Activated naive CD4-positive, alpha-beta T cell treated with anti-CD3 and anti-CD28 coated beads, Interleukin-2, amount 50 U/mL, for 16 hours (primary cell): ENCODE measurements at regions not wholly inside any gene's neighbourhood (a gene's known extent, or its start where the extent isn't known, plus 50 kb on each side); places are given as distances from the start of the nearest gene placed in this dataset.

Source experiments
- DNase-seq: peaks from one replicate; pipeline ENCODE4 v3.0.0-alpha.2; 2020

DNA sequence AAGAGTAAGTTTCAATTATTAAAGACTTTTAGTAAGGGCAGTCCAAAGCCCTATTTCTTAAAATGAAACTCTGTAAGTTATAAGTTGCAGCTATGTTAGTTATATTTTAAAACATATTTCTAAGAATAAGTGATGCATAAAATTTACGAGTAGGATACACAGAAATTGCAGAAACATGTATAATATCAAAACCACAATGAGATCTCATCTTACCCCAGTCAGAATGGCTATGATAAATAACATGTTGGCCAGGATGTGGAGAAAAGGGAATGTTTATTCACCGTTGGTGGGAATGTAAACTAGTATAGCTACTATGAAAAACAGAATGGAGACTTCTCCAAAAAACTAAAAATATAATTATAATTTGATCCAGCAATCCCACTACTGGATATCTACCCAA lies 201.2 kb downstream of the CBLN2 start:
- no peak for DNase-seq

GRCh38 chr18:72339976-72340375 lies 204.2 kb downstream of the CBLN2 start:
- DNase-seq: no peak

DNA sequence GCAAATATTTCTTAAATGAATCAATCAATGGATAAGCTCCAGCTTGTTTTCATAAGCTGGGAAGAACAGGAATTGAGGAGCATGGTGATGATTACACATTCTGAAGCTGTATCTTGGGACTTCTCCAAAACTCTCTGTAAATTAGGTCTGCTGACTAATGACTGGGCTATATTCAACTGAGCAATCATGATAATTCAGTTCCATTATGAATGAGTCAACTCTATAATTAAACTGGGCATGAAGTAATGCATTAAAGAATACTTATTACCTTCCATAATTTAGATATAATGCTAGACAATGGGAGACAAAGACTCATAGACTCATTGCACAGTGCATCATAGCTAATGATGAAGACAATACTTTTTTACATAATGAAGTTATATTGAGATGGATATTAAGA lies 207.4 kb downstream of the CBLN2 start:
- DNase-seq: no peak

DNA sequence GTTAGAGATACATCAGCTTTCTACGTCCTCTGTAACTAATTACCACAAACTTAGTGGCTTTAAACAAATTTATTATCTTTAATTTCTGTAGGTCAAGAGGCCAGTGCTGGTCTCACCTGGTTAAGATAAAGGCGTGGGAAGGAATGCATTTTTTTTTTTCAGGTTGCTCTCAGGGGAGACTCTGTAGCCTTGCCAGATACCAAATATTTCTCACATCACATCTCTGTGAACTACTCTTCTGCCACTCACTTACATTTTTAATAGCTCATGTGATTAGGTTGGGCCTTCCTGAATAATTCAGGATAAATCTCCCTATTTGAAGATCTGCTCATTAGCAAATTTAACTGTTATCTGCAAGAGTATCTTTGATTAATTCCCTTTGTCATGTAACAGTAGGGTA lies 214.6 kb downstream of the CBLN2 start:
- DNase-seq: no peak

DNA sequence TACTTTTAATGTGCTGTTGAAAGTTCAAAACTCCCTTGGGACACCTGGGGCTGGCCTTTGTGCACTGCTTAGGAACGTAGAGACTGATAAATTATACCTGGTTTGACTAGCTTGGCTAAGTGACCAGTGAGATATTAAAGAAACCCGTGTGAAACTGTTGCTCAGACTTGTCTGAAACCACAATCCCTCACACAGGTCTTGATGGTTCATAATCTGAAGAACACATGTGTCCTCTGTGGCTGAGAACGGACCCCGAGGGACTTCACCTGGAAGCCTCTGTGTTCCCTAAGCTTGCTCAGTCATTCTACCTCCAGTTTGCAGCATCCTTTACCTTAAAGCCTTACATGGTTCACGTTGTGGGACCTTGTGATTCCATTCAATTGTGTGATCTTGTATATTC lies 218.8 kb downstream of the CBLN2 start:
- no peak for DNase-seq

- DNase-seq: no peak
Measured at GRCh38 chr18:72324677-72325076, 219.5 kb downstream of the CBLN2 start.

- no peak for DNase-seq
Measured at GRCh38 chr18:72316497-72316896, 227.6 kb downstream of the CBLN2 start.

DNA sequence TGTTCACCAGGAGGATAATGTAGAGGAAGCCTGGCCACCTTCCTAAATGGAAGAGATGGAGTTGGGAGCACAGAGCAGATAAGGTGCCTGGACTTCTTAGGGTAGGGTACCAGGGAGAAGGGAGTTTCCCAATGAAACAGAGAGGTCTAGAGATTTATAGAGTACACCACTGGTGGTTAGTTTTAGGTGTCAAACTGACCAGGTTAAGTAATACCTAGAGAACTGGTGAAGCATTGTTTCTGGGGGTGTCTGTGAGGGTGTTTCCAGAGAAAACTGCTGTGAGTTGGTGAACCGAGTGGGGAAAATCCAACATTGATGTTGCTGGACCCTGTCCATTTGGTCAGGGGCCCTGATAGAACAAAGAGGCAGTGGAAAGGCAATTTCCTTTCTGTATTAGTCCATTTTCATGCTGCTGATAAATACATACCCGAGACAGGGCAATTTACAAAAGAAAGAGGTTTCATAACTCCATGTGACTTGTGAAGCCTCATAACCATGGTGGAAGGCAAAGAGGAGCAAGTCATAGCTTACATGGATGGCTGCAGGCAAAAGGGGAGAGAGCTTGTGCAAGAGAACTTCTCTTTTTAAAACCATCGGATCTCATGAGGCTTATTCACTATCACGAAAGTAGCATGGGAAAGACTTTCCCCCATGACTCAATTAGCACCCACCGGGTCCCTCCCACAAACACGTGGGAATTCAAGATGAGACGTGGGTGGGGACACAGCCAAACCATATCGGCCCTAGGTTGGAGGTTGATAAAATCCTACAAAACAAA lies 260.8 kb downstream of the CBLN2 start:
- no peak for DNase-seq

- no peak for DNase-seq
Measured at GRCh38 chr18:72273025-72273424, 271.1 kb downstream of the CBLN2 start.

- no peak for DNase-seq
Measured at GRCh38 chr18:72261590-72261989, 282.6 kb downstream of the CBLN2 start.

- DNase-seq: no peak
Measured at GRCh38 chr18:72246076-72246475, 298.1 kb downstream of the CBLN2 start.

- DNase-seq: no peak
Measured at GRCh38 chr18:72235422-72235821, 308.7 kb downstream of the CBLN2 start.

GRCh38 chr18:72233106-72233505 lies 311.0 kb downstream of the CBLN2 start:
- no peak for DNase-seq

DNA sequence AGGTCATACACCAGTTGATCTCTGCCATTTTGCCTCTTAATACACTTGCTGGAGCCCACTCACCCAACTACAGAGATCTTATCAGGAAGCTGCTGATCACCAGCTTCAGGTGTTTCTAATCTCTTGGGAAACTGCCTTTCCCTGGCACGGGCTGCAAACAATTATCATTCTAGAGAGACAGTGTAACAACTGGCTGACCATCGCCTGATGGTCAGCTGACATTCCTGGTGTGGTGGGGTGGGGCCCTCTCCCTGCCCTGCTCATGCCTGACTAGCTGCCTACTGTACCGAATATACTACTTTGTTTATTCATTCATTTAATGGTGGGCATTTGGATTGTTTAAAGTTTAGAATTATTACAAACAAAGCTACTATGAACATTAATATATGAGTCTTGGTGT lies 311.5 kb downstream of the CBLN2 start:
- DNase-seq: no peak

GRCh38 chr18:72225958-72226357 lies 318.2 kb downstream of the CBLN2 start:
- DNase-seq: no peak

DNA sequence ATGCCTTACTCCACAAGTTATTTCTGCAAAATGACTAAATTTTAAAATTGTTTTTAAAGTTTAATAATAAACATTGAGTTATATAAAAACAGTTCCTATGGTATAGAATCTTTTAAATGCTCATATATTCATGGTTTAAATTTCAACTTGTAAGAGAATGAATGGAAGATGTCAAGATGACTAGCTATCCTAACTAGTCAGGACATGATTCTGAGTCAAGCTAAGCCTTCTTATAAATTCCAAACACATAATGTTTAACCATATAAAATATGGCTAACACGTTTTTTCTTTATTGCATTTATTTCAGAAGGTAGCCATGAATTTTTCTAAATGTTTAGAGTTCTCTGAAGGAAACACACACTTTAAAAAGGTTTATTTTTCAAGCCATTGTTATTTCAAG lies 320.4 kb downstream of the CBLN2 start:
- DNase-seq: no peak

- no peak for DNase-seq
Measured at GRCh38 chr18:72208920-72209676, 335.0 kb downstream of the CBLN2 start.

DNA sequence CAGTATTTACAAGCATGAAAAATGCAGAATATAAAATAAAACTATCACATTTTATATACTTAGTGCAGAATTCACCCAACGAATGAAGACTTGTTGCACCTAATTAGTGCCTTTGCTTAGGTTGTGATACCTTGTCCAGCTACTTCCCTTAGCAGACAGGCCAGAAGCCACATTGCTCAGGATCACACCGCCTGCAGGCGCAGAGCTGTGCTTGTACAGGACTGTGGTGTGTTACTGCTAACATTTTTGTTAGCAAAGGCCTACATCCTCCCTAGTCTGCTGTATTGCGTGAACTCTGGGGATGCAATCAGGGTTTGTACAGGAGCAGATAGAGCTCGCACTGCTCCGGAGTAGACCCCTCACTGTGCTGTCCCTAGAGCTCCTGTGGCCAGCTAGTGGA lies 336.9 kb downstream of the CBLN2 start:
- no peak for DNase-seq

DNA sequence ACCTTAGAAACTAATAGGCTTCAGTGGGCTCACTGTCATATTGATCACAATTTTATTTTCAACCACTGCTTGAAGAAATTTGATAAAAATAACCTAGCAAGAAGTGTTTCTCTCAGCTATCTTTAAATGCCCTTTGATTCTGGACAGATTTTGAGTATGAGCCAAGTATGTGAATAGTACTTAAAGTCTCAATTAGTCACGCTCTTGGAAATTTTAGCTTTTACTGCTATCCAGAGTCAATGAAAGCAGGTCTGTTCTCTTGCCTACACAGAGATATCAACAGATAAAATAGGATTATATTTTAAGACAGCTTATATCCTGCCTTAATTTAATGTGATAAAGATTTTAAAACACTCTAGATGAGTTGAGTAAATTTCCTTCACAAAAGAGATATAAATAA lies 337.3 kb downstream of the CBLN2 start:
- DNase-seq: no peak

- DNase-seq: no peak
Measured at GRCh38 chr18:72201032-72201431, 343.1 kb downstream of the CBLN2 start.

DNA sequence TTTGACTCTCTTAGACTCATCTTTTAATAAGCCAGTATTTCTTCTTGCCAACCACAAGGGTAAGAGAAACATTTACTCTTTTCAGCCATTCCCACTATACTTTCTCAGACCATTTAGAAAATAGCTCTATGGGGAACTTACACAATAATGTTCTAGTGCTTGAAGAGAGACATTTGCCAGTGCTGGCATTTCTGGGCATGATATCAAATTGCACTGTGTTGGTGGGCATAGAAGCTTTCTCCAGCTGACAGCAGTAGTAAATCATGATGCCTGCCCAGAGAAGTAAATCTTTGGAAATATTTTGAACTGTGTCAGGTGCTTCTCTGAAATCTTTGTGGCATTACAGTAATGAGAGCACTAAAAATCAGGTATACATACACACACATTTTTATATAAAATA lies 346.6 kb downstream of the CBLN2 start:
- no peak for DNase-seq

DNA sequence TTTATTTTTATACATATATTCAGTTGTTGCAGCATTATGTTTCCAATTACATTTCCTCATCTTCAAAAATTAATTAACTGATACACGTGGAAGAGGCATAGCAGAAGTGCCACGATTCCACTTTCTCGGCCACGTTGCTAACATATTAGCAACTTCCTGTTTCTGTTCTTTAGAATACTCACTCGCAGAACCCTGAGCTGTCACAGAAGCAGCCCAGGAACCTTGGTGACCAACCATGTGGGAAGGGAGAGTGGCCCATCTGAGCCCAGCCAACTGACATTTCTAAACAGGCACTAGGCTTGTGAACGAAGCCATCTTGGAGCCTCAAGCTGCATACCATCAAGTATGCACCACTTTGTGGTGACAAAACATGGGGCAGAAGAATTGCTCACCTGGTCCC lies 350.1 kb downstream of the CBLN2 start:
- DNase-seq: no peak

DNA sequence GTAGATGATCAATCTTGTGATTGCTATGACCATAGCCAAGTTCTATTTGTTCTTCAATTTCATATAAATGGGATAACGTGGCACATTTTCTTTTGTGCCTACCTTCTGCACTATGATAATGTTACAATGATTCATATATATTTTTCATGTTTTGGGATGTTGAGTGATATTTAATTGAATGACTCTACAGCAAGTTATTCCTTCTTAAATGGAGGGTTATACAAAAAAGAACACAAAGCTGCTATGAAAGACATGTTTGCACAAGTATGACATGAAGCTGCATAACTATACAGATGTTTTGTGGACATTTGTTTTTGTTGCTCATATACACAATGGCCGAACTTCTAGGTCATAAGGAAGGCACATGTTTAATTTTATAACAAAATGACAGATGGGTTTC lies 356.2 kb downstream of the CBLN2 start:
- DNase-seq: no peak

- DNase-seq: no peak
Measured at GRCh38 chr18:72181241-72181764, 362.8 kb downstream of the CBLN2 start.
